IPS-NIHi7 (cell line): ENCODE measurements at regions not wholly inside any gene's neighbourhood (a gene's known extent, or its start where the extent isn't known, plus 50 kb on each side); places are given as distances from the start of the nearest gene placed in this dataset.

Experiments
- DNase-seq: peaks from one replicate; pipeline ENCODE4 v3.0.0; 2012; ENCODE audit warnings: mixed read lengths; ENCODE audit errors: extremely low spot score

DNA sequence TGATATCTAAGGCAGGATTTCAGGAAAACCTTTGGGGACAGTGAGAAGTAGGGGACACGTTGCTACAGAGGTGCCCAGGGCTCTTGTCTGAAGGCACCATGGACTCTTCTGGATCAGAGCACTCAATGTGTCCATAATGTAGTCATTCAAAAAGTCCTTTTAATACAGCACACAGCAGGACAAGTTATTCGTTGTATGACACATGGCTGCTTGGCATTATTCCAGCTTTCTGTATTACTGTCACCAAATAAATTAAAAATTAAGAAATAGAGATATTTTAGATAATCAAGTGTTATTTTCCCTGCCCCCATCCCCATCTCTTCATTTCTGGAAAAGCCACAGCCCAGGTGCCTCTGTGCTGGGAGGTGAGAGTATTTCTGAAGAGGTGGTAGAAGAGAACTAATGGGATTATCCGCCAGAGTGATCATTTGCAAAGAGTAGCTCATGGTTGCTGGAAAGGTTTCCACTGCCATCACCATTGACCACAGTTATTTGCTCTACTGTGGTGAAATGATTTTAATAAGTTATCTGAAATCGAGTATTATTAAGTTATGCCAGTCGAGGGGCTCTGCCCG lies 83.0 kb downstream of the CXCL12 start:
- DNase-seq: no peak

DNA sequence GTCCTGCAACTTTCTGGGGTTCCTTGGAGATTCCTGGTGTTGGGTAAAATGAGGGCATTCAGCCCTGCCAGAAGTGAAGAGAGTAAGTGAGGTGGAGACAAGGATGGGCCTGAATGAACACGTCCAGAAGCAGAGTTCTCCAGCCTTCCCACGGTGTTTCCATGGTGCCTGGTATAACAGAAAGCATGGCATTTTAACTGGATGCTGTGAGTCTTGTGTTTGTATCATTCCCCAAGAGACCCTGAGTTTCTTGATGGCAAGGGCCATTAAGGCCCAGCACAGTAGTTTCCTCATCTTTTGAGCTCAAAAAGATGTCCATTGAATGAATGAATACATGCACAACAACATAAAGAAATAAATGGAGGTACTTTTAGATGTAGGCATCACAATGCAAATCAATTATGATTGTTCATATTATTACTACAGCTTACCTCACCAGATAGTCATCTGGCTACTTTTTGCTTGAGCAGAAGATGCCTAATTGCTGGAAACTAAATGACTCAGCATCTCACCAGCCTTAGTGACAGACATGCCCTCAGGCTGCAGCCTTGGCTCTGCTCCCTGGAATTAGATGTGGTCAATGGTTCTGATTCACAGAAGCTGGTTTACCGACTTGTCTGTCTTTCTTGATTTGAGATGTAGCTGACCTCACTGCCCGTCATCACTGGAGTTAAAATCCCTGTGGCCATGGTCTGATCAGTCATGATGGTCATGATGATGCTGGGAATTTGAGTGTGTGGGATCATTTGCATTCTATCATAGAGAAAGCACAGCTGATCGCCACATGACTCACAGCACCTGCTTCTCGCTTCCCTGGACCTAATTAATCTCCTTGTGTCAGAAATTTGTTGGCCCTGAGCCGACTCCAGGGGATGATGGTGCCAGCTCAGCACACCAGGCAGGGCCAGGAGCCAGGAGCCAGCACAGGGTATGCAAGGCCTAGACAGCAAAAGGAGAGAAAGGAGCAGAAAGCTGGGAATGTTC lies 83.9 kb downstream of the CXCL12 start:
- no peak for DNase-seq

DNA sequence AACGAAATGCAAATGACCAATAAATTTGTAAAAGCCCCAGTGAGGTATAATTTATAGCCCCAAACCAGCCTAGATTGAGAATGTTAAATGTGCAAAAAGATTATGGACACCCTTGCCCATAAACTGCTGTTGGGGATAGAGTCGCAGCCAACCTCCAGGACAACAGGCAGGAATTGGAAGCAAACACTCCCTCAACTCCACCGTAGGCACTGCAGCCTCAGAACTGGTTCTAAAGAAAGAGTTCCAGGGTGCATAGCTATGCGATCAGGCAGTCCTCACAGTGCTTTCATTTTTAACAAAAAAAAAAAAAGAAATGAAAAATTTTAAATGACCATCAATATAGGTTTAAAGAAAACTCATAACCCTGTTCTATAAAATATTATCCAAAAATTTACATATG lies 86.2 kb downstream of the CXCL12 start:
- no peak for DNase-seq

DNA sequence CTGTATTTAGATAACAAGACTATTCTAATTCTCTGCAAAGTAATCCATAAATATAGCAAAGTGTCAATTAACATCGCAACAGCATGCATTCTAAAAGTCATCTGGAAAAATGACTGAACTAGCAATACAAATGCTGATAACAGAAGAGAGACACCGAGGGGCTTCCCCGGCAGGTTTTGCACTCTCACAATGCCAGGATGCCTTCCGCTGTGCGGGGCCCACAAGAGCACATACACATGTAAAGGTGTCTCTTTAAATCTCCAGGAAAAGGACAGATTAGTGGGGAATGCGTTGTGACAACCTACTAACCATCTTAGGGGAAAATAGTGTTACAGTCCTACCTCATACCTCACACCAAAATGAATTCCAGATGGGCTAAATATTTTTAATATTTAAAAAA lies 86.9 kb downstream of the CXCL12 start:
- DNase-seq: no peak

DNA sequence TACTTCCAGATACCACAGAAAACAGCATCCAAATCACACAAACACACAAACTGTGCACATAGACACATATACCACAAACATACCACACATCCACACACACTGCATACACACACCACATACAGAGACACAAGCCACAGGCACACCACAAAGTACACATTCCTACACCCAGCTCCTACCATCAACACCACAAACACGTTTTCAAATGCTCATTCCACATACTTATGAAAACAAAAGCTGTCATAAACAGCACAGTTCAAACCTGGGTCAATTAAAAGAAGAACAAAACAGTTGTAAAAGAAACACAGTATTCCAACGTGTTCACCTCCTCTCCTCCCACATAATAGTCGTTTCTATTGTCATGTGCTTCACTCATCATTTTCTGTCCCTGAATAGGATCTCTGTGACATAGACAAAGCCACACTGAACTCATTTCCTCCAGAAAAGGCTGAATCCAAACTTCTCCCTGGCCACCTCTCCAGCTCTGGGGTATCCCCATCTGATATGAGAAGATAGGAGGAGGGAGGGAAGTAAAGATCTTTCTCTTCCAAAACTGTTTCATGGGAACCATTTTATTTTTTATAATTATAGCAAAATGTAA lies 89.2 kb downstream of the CXCL12 start:
- no peak for DNase-seq

DNA sequence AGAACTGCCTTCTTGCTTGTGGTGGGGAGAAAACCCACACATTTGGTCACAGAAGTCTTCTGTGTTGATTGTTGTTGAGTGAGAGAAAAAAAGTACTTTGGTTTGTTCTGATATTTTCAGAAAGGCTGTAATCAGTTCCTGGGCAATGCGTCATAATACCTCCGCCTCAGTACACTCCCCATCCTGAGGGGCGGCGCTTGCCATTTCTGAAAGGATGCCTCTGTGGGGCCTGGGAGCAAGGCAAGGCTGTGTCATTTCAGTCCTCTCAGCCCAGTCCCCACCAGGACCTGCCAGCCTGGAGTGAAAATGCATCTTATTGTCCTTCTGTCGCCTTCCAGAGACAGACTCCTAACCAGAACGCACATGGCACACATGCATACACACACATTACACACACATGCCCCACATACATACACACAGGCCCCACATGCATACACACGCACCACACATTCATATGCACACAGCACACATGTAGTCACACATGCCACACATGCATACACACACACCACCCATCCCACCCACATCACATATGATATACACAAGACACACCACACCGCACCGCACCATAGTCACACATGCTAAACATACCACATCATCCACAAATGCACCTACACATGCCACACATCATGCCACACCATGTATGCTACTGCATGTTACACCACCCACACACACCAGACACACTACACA lies 90.0 kb downstream of the CXCL12 start:
- DNase-seq: no peak

DNA sequence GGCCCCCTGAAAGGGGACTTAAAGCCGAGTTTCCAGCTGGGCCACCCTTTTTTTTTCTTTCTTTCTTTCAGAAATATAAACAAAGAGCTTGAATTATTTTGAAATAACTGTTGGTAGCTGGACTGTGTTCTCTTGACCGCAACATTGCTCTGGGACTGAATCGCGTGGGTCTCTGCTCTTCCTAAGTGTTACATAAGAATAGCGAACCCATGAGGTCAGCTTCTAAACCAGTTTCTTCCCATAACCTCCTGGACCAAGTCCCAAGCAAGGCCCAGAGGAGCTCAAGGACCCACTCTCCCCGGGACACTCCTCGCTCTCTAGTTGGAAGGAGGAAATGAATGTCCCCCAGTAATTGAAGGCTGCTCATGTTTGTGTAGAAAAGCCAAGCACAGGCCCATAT lies 91.1 kb downstream of the CXCL12 start:
- DNase-seq: no peak

DNA sequence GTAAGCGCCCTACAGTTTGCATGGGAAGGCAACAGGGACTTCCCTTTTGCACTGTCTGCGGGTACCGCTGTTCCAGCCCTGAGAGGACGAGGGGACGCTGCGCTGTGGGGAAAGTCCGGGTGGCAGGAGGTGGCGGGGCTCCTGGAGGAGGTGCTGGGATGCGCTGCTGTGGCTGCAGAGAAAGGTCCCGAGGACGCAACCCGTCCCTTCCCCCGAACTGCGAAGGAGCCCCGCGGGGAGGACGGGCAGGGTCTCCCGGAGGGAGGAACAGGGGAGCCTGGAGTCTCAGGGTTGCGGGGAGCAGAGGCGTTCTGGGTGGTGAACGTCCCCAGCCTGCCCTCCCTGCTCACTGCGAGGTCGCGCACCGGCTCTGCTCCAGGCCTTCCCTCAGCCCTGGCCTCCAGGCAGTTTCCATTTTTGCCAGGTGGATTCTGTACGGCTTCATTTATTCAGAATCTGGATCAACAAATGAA lies 91.6 kb downstream of the CXCL12 start:
- DNase-seq: no peak

DNA sequence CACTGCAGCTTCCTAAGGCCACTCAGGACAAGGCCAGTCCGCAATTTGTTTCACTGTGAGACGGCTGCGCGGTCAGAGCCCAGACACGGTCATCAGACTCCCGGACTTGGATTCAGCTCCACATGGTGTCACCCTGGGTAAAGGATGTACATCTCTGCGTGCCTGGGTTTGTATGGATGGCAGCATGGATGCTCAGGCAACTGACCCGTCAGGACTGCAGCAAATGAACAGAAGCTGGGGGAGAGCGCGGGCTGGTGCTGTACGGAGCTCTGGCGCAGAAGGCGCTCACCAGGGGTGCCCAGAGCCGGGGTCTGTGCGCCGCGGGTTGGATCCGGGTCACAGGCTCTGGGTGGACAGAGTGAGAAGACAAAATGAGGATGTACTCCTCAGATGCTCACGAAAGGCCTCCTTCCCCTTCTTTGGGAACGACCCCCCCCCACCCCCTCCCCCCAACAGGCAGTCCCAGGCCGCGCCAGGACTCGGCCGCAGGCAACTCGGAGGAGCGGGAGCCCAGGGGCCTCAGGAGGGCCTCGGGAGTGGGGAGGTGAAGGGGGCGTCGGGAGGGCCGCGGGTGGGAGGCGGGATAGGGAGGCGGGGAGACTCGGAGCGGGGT lies 92.4 kb downstream of the CXCL12 start:
- no peak for DNase-seq

DNA sequence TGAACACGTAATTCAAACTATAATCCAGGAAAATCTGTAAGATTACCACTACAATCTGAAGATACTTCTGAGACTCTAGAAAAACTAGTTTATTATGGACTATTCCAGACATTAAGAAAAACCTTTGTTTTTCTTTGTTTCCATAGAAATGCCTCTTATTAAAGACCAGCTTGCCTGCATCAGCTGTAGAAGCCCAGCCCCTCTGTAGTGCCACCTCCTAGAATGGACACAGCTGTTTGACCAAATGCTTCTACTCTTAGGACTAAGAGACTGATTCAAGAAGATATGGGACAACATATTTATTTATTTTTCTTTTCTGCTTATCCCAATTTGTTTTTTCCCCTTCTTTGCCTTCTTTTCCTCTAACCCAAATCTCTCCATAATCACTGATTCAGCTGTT lies 93.8 kb downstream of the CXCL12 start:
- no peak for DNase-seq

DNA sequence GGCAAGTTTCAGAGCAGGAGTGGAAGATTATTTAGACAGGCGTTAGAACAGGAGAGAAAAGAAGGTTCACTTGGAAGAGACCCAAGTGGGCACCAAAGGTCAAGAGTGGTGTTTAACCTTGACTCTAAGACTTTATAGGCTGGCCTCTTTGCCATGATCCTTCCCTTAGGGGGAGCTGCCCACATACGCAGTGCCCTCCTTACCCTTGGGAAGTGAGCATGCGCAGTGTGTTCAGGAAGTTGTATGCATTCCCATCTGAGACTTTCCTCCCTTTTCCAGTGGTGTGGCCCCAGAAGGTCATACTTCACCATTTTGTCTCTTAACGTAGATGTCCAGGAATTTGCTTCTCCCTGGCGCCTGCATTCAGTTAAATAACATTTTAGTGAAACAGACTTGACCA lies 95.8 kb downstream of the CXCL12 start:
- no peak for DNase-seq

DNA sequence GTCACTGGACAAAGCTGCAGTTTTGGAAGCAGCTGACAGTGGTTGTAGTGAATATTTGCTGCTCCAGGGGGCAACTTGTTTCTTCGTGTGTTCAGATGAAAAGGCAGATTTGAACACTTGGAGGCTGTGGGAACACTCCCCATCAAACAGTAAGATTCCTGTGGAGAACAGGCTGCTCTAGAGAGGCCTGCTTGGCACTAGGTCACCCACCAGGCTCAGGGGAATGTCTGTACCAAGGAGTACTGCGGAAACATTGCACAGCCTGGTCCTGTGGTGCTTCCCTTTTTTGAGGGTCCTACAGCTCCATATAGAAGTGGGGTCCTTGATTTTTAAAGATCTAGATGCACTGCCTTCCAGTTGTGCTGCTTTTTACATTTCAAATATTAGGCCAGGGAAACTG lies 97.5 kb downstream of the CXCL12 start:
- DNase-seq: no peak

DNA sequence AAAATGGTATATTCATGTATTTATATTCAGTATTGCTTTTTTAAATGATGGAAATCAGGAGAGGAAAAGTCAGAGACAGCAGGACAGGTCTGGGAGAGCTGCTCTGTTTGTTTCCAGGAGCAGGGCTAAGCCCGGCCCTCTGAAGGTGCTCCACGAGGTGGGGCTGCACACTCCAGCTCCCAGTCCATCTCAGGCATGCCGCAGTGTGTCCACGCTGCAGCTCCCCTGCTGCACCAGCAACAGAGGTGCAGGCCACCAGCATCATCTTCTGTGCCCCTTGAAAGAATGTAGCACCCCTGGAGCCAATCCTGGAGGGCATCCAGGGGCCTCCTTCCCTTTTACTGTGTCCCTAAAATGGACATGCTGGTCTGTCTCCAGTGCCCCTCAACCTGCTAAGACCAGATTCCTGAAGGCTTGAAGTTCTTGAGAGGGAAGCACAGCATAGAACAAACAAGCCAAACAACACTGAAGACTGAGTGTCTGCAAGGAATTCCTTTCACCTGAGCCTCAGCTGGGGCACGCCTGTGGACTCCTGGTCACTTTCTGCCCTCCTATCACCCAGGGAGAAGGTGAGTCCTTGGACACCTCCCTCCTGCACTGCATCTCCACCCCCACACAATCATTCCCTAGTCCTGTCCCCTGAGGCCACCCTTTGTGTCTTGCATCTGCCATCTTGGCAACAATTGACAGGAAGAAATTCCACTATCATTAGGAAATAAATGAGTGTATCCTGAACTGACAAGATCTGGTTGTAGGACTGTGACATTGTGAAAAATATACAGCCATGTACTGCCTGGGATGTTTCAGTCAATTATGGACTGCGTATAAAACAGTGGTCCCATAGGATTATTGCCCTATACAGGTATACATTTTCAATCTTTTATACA lies 100.5 kb downstream of the CXCL12 start:
- no peak for DNase-seq

DNA sequence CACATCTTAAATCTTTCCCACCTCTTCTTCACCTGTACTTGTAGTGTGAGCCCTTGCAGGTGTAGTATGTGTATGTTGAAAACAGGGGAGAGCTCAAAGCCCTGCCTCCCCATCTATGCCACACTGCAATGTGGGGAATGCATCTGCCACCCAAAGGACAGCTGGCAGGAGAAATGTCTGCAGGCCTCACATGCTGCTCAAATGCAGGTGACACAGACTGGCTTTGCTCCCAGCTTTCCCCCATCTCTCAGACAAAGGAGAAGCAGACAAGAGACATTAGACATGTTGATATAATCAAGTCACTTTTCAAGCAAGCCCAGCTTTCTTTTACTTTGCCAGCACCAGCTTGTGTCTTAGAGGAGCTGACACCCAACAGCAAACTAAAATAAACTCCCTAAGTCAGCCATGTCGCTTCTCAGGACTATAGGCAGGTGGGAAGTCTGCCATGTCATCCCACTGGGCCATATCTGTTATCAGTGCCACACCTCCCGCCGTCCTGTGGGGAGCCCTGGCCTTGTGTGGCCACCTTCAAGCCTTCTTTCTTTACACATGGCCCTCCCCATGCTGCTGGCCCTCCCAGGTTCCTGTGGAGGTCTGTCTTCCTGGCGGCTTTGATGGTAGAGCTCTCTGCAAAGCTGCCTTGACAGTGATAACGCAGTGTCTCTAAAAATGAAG lies 102.1 kb downstream of the CXCL12 start:
- no peak for DNase-seq

DNA sequence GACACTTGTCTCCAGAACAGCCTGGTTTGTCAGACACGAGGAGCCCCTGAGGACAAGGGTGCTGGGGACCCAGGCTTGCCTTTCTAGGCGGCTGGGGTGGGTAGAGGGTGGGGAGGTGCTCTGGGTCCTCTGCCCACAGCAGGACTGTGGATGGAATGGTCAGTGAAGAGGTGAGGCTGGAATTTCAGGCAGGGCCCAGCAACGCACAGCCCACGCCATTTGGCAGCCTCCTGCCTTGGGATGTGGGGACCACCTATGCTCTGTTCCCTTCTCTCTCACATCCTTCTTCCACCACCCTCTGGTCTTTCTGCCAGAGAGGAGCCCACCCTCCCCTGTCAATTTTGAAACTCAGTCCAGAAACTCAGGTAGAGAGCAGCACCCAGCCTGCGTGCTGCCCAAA lies 103.2 kb downstream of the CXCL12 start:
- no peak for DNase-seq

DNA sequence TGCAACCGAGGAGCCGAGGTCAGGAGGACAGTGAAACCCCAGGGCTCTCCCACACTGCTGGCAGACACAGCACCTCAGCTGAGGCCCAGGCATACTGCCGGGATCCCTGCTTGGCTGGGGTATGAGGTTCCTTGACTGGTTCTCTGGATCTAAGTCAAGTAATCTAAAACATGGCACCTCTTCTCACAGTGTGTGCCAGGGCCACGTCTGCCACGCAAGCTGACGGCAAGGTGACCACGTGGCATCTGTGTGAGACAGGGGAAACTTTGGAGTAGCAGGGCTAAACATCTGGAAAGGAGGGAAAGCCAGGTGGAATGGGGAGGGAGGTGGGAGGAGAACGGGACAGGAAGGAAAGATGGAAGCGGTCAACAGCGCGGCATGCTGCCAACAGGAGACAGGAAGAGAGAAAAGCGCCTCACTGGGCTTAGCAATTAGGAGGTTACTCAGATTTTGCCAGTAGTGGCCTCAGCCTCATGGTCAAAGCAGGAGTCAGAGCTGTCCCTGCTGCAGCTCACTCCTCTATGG lies 103.7 kb downstream of the CXCL12 start:
- DNase-seq: no peak

DNA sequence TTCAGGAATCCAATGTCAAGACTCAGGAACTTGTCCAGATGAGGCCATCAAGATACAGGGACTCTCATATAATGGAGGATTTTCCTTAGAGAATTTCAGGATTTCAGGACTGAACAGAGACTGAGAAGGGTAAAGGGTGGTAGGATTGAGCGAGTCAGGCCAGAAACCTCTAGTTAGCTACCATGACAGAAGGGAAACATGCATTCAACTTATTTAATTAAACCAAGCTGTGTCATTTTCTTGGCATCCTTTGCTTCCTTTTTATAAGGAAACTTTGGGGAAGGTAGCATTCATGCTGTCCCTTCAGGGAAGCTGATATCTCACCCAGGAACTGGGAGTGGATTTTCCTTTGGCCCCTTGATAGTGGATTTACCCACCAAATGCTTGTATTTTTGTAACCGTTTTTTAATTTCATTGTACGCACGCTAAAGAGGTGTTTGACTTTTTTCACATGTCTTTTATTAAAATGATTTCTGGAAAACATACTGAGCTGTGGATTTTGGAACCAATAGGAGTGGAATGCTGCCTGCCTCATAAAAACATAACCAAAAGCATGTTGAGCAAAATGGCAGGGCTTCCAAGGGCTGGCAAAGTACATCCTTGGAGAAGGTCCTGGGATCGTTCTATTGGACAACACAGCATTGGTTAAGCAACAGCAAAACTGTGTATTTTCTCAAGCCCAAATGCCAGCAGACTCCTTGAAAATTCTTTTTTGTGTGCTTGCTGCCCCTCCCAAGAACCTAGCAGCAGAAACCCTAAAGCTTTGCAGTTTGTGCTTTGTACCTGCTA lies 104.5 kb downstream of the CXCL12 start:
- DNase-seq: no peak

DNA sequence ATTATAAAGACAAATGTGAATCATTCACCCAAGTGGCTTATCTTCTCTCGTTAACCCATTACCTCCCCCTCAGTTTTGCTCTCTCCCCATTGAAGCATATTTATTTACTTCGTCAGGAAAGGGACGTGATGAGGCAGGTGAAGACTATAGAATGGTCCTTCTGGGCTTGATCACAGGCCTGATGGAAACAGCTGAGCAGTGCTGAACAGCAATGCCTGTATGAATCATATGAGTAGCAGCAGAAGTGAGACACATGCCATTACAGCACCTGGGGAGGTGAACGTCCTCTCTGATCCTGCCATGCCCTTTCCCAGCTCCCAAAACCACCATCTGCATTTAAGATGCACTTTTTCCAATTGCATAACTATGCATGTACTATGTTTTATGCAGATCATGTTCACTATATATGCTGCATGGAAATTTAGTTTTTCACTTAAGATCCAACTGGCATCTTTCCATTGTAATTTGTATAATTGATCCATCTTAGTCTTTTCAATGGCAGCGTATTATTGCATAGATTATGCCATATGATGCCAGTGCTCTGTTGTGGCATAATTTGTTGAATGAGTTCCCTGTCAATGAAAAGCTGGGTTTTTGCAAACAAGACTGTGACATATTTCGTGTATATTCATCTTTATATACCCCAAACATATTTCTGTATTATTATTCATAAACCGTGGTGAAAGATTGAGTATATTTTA lies 105.3 kb downstream of the CXCL12 start:
- no peak for DNase-seq
